ENCODE measurements at regions not wholly inside any gene's neighbourhood (a gene's known extent, or its start where the extent isn't known, plus 50 kb on each side); places are given as distances from the start of the nearest gene placed in this dataset.

- H3K27me3 ChIP-seq (ENCODE audit: low read length), result no peaks in the 10 kb centered on the region
- TF ChIP-seq, protein P1, sequence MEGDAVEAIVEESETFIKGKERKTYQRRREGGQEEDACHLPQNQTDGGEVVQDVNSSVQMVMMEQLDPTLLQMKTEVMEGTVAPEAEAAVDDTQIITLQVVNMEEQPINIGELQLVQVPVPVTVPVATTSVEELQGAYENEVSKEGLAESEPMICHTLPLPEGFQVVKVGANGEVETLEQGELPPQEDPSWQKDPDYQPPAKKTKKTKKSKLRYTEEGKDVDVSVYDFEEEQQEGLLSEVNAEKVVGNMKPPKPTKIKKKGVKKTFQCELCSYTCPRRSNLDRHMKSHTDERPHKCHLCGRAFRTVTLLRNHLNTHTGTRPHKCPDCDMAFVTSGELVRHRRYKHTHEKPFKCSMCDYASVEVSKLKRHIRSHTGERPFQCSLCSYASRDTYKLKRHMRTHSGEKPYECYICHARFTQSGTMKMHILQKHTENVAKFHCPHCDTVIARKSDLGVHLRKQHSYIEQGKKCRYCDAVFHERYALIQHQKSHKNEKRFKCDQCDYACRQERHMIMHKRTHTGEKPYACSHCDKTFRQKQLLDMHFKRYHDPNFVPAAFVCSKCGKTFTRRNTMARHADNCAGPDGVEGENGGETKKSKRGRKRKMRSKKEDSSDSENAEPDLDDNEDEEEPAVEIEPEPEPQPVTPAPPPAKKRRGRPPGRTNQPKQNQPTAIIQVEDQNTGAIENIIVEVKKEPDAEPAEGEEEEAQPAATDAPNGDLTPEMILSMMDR (IDR thresholded peaks at IDR 0.05; ENCODE audit: insufficient read depth, low read length, poor library complexity, severe bottlenecking), result no peak
- no peak for TF ChIP-seq EZH2phosphoT487 (conservative IDR thresholded peaks at IDR 0.05; ENCODE audit: low read length)
- no peak overlapping the region for H3K9ac ChIP-seq (ENCODE audit: low read length)
- no peak overlapping the region for H2AFZ ChIP-seq (ENCODE audit: low read depth, low read length, severe bottlenecking)
- H3F3A ChIP-seq (ENCODE audit: insufficient read depth), result no peaks in the 10 kb centered on the region
- no peak overlapping the region for H3K4me3 ChIP-seq (ENCODE audit: insufficient read depth, low read length, poor library complexity, severe bottlenecking)
- H3K36me3 ChIP-seq (ENCODE audit: low read length), result no peaks in the 10 kb centered on the region
- no peaks in the 10 kb centered on the region for H3K79me2 ChIP-seq (ENCODE audit: insufficient read depth, low read length)
- H4K20me1 ChIP-seq (ENCODE audit: low read depth, low read length), result no peaks in the 10 kb centered on the region
- H3K27ac ChIP-seq (ENCODE audit: low read depth, low read length), result no peak overlapping the region
- H3K9me2 ChIP-seq (replicated peaks; ENCODE audit: insufficient read depth, low read length), result no peaks in the 10 kb centered on the region
- no peak overlapping the region for H3K4me2 ChIP-seq (ENCODE audit: low read depth, low read length, poor library complexity, severe bottlenecking)
- H3K9me3 ChIP-seq (ENCODE audit: insufficient read depth, low read length), result no peaks in the 10 kb centered on the region
These were observed 520.0 kb downstream of the TXNL1 start for GRCh38 chr18:56118422-56118821.

GRCh38 chr18:56115071-56116015 is 523.0 kb downstream of the TXNL1 start:
- Histone ChIP-seq H3K4me2 (ENCODE audit: low read depth, low read length, poor library complexity, severe bottlenecking) (no peak overlapping the region), H3K4me3 (ENCODE audit: insufficient read depth, low read length, poor library complexity, severe bottlenecking) (no peak overlapping the region), H3K9me2 (replicated peaks; ENCODE audit: insufficient read depth, low read length) (no peaks in the 10 kb centered on the region), H3K27me3 (ENCODE audit: low read length) (no peaks in the 10 kb centered on the region), H3F3A (ENCODE audit: insufficient read depth) (no peaks in the 10 kb centered on the region), H2AFZ (ENCODE audit: low read depth, low read length, severe bottlenecking) (no peak overlapping the region), H3K9me3 (ENCODE audit: insufficient read depth, low read length) (no peaks in the 10 kb centered on the region), H3K36me3 (ENCODE audit: low read length) (no peaks in the 10 kb centered on the region), H4K20me1 (ENCODE audit: low read depth, low read length) (no peaks in the 10 kb centered on the region), H3K79me2 (ENCODE audit: insufficient read depth, low read length) (no peaks in the 10 kb centered on the region), H3K9ac (ENCODE audit: low read length) (no peak overlapping the region), H3K27ac (ENCODE audit: low read depth, low read length) (no peak overlapping the region)
- TF ChIP-seq, protein P1 (IDR thresholded peaks at IDR 0.05; ENCODE audit: insufficient read depth, low read length, poor library complexity, severe bottlenecking), result no peak
- no peak for TF ChIP-seq EZH2phosphoT487 (conservative IDR thresholded peaks at IDR 0.05; ENCODE audit: low read length)

GRCh38 chr18:56112984-56113383 is 525.0 kb upstream of the TCF4 start:
- no peaks in the 10 kb centered on the region for H4K20me1 ChIP-seq (ENCODE audit: low read depth, low read length)
- TF ChIP-seq, protein P1 (IDR thresholded peaks at IDR 0.05; ENCODE audit: insufficient read depth, low read length, poor library complexity, severe bottlenecking), result no peak
- TF ChIP-seq EZH2phosphoT487 (conservative IDR thresholded peaks at IDR 0.05; ENCODE audit: low read length), result no peak
- H3K36me3 ChIP-seq (ENCODE audit: low read length), result no peaks in the 10 kb centered on the region
- no peaks in the 10 kb centered on the region for H3K9me2 ChIP-seq (replicated peaks; ENCODE audit: insufficient read depth, low read length)
- H3K9ac ChIP-seq (ENCODE audit: low read length), result no peak overlapping the region
- no peak overlapping the region for H3K4me3 ChIP-seq (ENCODE audit: insufficient read depth, low read length, poor library complexity, severe bottlenecking)
- no peaks in the 10 kb centered on the region for H3F3A ChIP-seq (ENCODE audit: insufficient read depth)
- H3K4me2 ChIP-seq (ENCODE audit: low read depth, low read length, poor library complexity, severe bottlenecking), result no peak overlapping the region
- no peaks in the 10 kb centered on the region for H3K79me2 ChIP-seq (ENCODE audit: insufficient read depth, low read length)
- no peak overlapping the region for H2AFZ ChIP-seq (ENCODE audit: low read depth, low read length, severe bottlenecking)
- H3K9me3 ChIP-seq (ENCODE audit: insufficient read depth, low read length), result no peaks in the 10 kb centered on the region
- H3K27me3 ChIP-seq (ENCODE audit: low read length), result no peaks in the 10 kb centered on the region
- no peak overlapping the region for H3K27ac ChIP-seq (ENCODE audit: low read depth, low read length)

All from SU-DHL-6 (cell line).